Body of pancreas (tissue), 4 donors: ENCODE measurements at regions not wholly inside any gene's neighbourhood (a gene's known extent, or its start where the extent isn't known, plus 50 kb on each side); places are given as distances from the start of the nearest gene placed in this dataset.

Experiments
- ATAC-seq: fragments of 150-250 bp; one replicate; pipeline ENCODE4 v1.9.1; 2016
- DNase-seq, 4 donors: peaks; one replicate each; pipeline ENCODE4 v3.0.0-alpha.2; 2019
- H3K27ac ChIP-seq, 4 donors: fragments of 200-600 bp; sonication (generic); 1 replicate in 3 of 4; 2 replicates in 1 of 4; pipeline versions ENCODE4 v1.5.1 to v1.6.1; 2016 to 2019; ENCODE audit warnings: mild to moderate bottlenecking in 1 of 4, mixed read lengths in 1 of 4, moderate library complexity in 1 of 4
- H3K27me3 ChIP-seq, 2 donors: fragments of 200-600 bp; sonication (generic); one replicate each; pipeline ENCODE4 v1.6.0; 2016; ENCODE audit warnings: mild to moderate bottlenecking in 1 of 2
- H3K36me3 ChIP-seq, 2 donors: fragments of 200-600 bp; sonication (generic); replicated peaks in 1 of 2; 2 replicates each; pipeline ENCODE4 v1.5.1; 2016; ENCODE audit warnings: low read depth in 2 of 2; ENCODE audit not compliant: insufficient read depth in 1 of 2
- H3K4me1 ChIP-seq: fragments of 200-600 bp; sonication (generic); one replicate; pipeline ENCODE4 v1.6.0; 2016
- H3K4me3 ChIP-seq, 2 donors: fragments of 200-600 bp; sonication (generic); 1 replicate in 1 of 2; 2 replicates in 1 of 2; pipeline ENCODE4 v1.5.1; 2016 to 2019
- H3K9me3 ChIP-seq, 3 donors: fragments of 200-600 bp; sonication (generic); 1 replicate in 2 of 3; 2 replicates in 1 of 3; pipeline ENCODE4 v1.5.1; 2016
- POLR2A ChIP-seq, 3 donors: fragments of 450-650 bp; IDR thresholded peaks; one replicate each; pipeline ENCODE4 v1.6.1; 2016; ENCODE audit warnings: antibody characterized with exemption in 3 of 3, mild to moderate bottlenecking in 2 of 3
- WGBS, 2 donors: methylation state at CpG; one replicate each; pipeline ENCODE4 v1.1.5; 2017; 5-methylcytosine and 5-hydroxymethylcytosine counted together
- intact Hi-C: fragments of 100-400 bp; cut with DNase I; formaldehyde crosslinking; loops from one replicate; pipeline ENCODE4 v1.15.1; 2023
- TF ChIP-seq, protein P1 (sequence below), 7 experiments: fragments of 450-650 bp in 4 of 7; fragments of 200-600 bp in 3 of 7; sonication (generic) in 3 of 7; IDR thresholded peaks; one replicate each; pipeline ENCODE4 v1.5.1; 2016 to 2019; ENCODE audit warnings: antibody characterized with exemption in 7 of 7

DNA sequence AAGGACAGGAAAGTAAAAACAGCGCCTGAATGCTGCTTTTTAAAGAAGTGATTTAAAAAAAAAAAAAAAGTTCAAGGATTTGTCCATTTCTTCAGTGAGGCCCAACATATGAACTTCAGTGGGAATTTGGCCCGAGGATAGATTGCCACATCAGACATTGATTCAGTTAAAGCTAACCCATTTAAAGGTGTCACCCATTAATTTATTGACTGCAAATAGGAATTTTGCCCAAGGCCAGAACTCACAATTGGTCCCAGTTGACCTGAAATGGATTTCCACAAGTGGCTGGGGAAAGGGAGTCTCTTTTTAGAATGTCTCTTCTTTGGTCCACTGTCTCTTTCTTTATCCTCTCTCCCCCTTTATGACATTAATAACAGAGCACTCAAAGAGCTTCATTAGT lies 86.5 kb upstream of the RPL34 start:
- ATAC-seq, result no peak
- no peaks in the 10 kb centered on the region for H3K36me3 ChIP-seq
- no peak for DNase-seq
- no peaks in the 10 kb centered on the region for H3K9me3 ChIP-seq
- H3K27ac ChIP-seq, result peak overlapping the region in 1 of 4 donors; percentile 59
- intact Hi-C loops, result no loop called here
- no peaks in the 10 kb centered on the region for H3K27me3 ChIP-seq
- no peak overlapping the region for H3K4me3 ChIP-seq
- 34 to 51% methylated on average over 2 of the region's 2 CpGs for WGBS, 2 donors
- H3K4me1 ChIP-seq, result peaks cover 20% of the 10 kb centered on the region
- TF ChIP-seq, protein P1, sequence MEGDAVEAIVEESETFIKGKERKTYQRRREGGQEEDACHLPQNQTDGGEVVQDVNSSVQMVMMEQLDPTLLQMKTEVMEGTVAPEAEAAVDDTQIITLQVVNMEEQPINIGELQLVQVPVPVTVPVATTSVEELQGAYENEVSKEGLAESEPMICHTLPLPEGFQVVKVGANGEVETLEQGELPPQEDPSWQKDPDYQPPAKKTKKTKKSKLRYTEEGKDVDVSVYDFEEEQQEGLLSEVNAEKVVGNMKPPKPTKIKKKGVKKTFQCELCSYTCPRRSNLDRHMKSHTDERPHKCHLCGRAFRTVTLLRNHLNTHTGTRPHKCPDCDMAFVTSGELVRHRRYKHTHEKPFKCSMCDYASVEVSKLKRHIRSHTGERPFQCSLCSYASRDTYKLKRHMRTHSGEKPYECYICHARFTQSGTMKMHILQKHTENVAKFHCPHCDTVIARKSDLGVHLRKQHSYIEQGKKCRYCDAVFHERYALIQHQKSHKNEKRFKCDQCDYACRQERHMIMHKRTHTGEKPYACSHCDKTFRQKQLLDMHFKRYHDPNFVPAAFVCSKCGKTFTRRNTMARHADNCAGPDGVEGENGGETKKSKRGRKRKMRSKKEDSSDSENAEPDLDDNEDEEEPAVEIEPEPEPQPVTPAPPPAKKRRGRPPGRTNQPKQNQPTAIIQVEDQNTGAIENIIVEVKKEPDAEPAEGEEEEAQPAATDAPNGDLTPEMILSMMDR (IDR thresholded peaks at IDR 0.05), result no peak
- TF ChIP-seq POLR2A (IDR thresholded peaks at IDR 0.05), result no peak

DNA sequence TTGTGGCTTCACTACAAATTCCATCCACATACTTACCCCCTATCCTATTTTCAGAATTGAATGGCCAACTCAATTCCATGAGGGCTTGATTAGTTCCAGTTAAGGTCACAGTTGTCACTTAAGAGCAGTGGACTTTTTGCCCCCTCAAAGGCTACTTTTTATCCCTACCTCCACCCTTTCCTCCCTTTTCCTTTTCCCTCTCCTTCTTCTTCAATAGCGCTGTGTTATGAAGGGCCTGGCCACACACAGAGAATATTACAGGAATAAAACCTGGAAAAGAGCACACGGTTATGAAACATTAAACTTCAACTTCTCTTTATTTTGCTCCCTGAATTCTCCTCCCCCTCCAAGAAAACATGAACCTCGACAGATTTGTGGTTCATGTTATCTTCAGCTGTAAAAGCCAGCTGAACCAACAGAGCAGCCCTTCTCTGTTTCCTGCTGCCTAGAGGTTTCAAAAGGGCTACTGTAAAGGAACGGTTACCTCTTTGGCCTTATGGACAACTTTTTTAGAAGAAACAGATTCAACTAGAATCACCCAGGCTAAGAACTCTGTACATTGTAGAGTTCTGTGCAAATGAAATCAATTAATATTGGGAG lies 87.0 kb upstream of the RPL34 start:
- Histone ChIP-seq H3K4me3 (no peak overlapping the region), H3K27me3 (no peaks in the 10 kb centered on the region), H3K9me3 (no peaks in the 10 kb centered on the region), H3K36me3 (no peaks in the 10 kb centered on the region), H3K4me1 (peaks cover 20% of the 10 kb centered on the region), H3K27ac (peak overlapping the region in 2 of 4 donors; percentile 4 to 59)
- DNase-seq, result peak; percentile 13 to 58 (median 34)
- TF ChIP-seq, protein P1 (IDR thresholded peaks at IDR 0.05), result no peak
- no peak for TF ChIP-seq POLR2A (IDR thresholded peaks at IDR 0.05)
- ATAC-seq, result peak; percentile 77
- intact Hi-C loops, result no loop called here
- 19 to 29% methylated on average over 4 of the region's 4 CpGs for WGBS, 2 donors

DNA sequence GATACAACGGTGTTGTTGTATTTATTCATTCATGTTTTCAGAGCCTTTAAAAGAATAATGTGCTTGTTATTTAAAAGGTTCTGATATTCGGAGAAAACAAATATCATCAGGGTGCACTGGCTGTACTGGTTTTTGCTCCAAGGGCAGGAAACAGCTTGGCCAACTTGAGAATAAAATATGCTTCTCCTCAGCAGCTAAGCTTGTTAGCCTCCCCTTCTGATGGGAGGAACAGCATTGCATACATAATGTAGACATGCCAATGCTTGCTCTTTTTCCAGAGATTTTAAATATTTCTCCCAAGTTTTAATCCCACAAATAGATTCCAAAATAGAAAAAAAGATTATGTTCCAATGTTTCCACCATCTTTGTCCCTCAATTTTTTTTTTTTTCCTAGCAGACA lies 87.6 kb upstream of the RPL34 start:
- intact Hi-C loops, result no loop called here
- Histone ChIP-seq H3K9me3 (no peaks in the 10 kb centered on the region), H3K4me1 (peaks cover 20% of the 10 kb centered on the region), H3K27me3 (no peaks in the 10 kb centered on the region), H3K4me3 (no peak overlapping the region), H3K36me3 (no peaks in the 10 kb centered on the region), H3K27ac (no peak overlapping the region)
- 35% methylated on average over 2 of the region's 2 CpGs for WGBS, 2 donors
- ATAC-seq (no peak), DNase-seq (no peak)
- TF ChIP-seq, protein P1 (IDR thresholded peaks at IDR 0.05), result no peak
- no peak for TF ChIP-seq POLR2A (IDR thresholded peaks at IDR 0.05)

DNA sequence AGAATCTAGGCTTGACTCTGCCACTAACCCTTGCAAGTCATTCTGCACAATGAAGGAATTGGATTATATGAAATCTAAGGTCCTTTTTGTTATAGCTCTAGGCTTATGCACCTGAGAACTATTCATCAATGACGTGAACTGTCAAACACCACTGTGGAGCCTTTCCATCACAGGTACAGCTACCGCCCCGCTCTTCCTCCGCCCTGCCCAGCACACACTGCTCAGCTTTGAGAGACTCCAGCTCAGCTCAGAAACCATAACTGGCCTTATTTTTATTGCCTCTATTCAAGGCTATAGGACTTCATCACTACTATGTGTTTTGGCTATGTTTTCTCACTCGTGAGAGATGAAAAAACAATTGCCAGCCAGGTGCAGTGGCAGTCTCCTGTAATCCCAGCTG lies 88.2 kb upstream of the RPL34 start:
- DNase-seq (no peak), ATAC-seq (no peak)
- H3K36me3 ChIP-seq, result no peaks in the 10 kb centered on the region
- TF ChIP-seq, protein P1 (IDR thresholded peaks at IDR 0.05), result no peak
- TF ChIP-seq POLR2A (IDR thresholded peaks at IDR 0.05), result no peak
- no peaks in the 10 kb centered on the region for H3K9me3 ChIP-seq
- 78 to 81% methylated on average over 5 of the region's 5 CpGs for WGBS, 2 donors
- H3K27me3 ChIP-seq, result no peaks in the 10 kb centered on the region
- H3K4me1 ChIP-seq, result peaks cover 20% of the 10 kb centered on the region
- intact Hi-C loops, result no loop called here
- H3K4me3 ChIP-seq, result no peak overlapping the region
- no peak overlapping the region for H3K27ac ChIP-seq

DNA sequence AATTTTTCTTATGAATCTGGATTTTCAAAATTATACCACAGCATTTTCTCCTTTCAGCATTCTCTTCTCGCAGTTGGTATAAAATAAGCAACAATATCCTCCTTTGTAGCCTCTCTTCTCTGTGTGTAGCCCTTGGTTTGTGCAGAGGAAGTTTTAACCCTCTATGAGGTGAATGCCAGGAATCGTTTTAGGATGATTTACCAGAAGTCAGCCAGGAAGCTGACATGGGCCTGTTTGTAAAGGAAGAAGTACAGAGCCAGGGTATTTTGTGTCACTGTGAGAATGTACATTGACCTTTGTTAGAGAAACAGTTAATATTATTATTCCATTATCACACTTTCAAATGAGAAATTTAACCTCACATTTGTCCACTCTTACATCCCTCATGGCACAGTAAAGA lies 88.9 kb upstream of the RPL34 start:
- ATAC-seq (no peak), DNase-seq (no peak)
- Histone ChIP-seq H3K4me1 (peaks cover 20% of the 10 kb centered on the region), H3K27ac (no peak overlapping the region), H3K9me3 (no peaks in the 10 kb centered on the region), H3K4me3 (no peak overlapping the region), H3K27me3 (no peaks in the 10 kb centered on the region), H3K36me3 (no peaks in the 10 kb centered on the region)
- 66 to 79% methylated on average over 2 of the region's 2 CpGs for WGBS, 2 donors
- intact Hi-C loops, result no loop called here
- TF ChIP-seq, protein P1 (IDR thresholded peaks at IDR 0.05), result no peak
- TF ChIP-seq POLR2A (IDR thresholded peaks at IDR 0.05), result no peak
